BE2C (cell line): ENCODE measurements at regions not wholly inside any gene's neighbourhood (a gene's known extent, or its start where the extent isn't known, plus 50 kb on each side); places are given as distances from the start of the nearest gene placed in this dataset.

ENCODE experiments used
- DNase-seq: peaks from one replicate; pipeline ENCODE4 v3.0.0-alpha.2; 2020
- H3K27me3 ChIP-seq: fragments of 250-450 bp; sonication (Bioruptor Pico); 2 replicates; pipeline ENCODE4 v1.5.1; 2020; ENCODE audit warnings: mild to moderate bottlenecking
- H3K36me3 ChIP-seq: fragments of 250-450 bp; sonication (Bioruptor Pico); 2 replicates; pipeline ENCODE4 v1.5.1; 2020; ENCODE audit warnings: mild to moderate bottlenecking
- H3K4me1 ChIP-seq: fragments of 250-450 bp; sonication (Bioruptor Pico); 2 replicates; pipeline ENCODE4 v1.5.1; 2020
- H3K4me3 ChIP-seq: 2 replicates; pipeline ENCODE4 v1.5.1; 2011; ENCODE audit warnings: low read depth, low read length
- H3K9me3 ChIP-seq: fragments of 250-450 bp; sonication (Bioruptor Pico); 2 replicates; pipeline ENCODE4 v1.5.1; 2020
- CTCF ChIP-seq: IDR thresholded peaks from 2 replicates; pipeline ENCODE4 v1.5.1; 2012; ENCODE audit warnings: mild to moderate bottlenecking, low read depth, low read length

GRCh38 chr11:115718945-115719344 lies 214.7 kb upstream of the CADM1 start:
- no peaks in the 10 kb centered on the region for H3K9me3 ChIP-seq
- H3K4me1 ChIP-seq = peaks cover 19% of the 10 kb centered on the region
- H3K4me3 ChIP-seq = no peak overlapping the region
- H3K36me3 ChIP-seq = no peaks in the 10 kb centered on the region
- no peak for TF ChIP-seq CTCF
- no peaks in the 10 kb centered on the region for H3K27me3 ChIP-seq
- no peak for DNase-seq

- no peak overlapping the region for H3K4me3 ChIP-seq
- DNase-seq = no peak
- peaks cover 19% of the 10 kb centered on the region for H3K4me1 ChIP-seq
- no peak for TF ChIP-seq CTCF
- no peaks in the 10 kb centered on the region for H3K27me3 ChIP-seq
- no peaks in the 10 kb centered on the region for H3K9me3 ChIP-seq
- H3K36me3 ChIP-seq = no peaks in the 10 kb centered on the region
Measured at GRCh38 chr11:115718106-115718505, 213.9 kb upstream of the CADM1 start.

- no peaks in the 10 kb centered on the region for H3K9me3 ChIP-seq
- H3K36me3 ChIP-seq = no peaks in the 10 kb centered on the region
- peaks cover 19% of the 10 kb centered on the region for H3K4me1 ChIP-seq
- no peak for TF ChIP-seq CTCF
- no peak overlapping the region for H3K4me3 ChIP-seq
- DNase-seq = no peak
- no peaks in the 10 kb centered on the region for H3K27me3 ChIP-seq
Measured at GRCh38 chr11:115716601-115717529, 212.7 kb upstream of the CADM1 start.

GRCh38 chr11:115716080-115716479 lies 211.9 kb upstream of the CADM1 start:
- DNase-seq = no peak
- no peak for TF ChIP-seq CTCF
- Histone ChIP-seq H3K4me3 (no peak overlapping the region), H3K27me3 (no peaks in the 10 kb centered on the region), H3K36me3 (no peaks in the 10 kb centered on the region), H3K4me1 (peaks cover 18% of the 10 kb centered on the region), H3K9me3 (no peaks in the 10 kb centered on the region)

GRCh38 chr11:115715251-115715770 lies 211.1 kb upstream of the CADM1 start:
- no peaks in the 10 kb centered on the region for H3K27me3 ChIP-seq
- no peak for TF ChIP-seq CTCF
- no peaks in the 10 kb centered on the region for H3K9me3 ChIP-seq
- DNase-seq = no peak
- peaks cover 10% of the 10 kb centered on the region for H3K4me1 ChIP-seq
- H3K4me3 ChIP-seq = no peak overlapping the region
- no peaks in the 10 kb centered on the region for H3K36me3 ChIP-seq

- DNase-seq = no peak
- peaks cover 9% of the 10 kb centered on the region for H3K4me1 ChIP-seq
- H3K4me3 ChIP-seq = no peak overlapping the region
- no peaks in the 10 kb centered on the region for H3K36me3 ChIP-seq
- H3K27me3 ChIP-seq = no peaks in the 10 kb centered on the region
- no peak for TF ChIP-seq CTCF
- H3K9me3 ChIP-seq = no peaks in the 10 kb centered on the region
Measured at GRCh38 chr11:115712296-115712695, 208.1 kb upstream of the CADM1 start.
